ENCODE measurements at regions not wholly inside any gene's neighbourhood (a gene's known extent, or its start where the extent isn't known, plus 50 kb on each side); places are given as distances from the start of the nearest gene placed in this dataset.
A peak's percentile ranks its signal among the peaks of the same experiment; 100 is the strongest.
"Not testable (repeated sequence)": the region's sequence is repeated elsewhere in the genome, so short reads cannot be mapped to it uniquely, and the experiment has no call there.

- no peak for DNase-seq
These were observed 125.1 kb upstream of the SGK1 start for GRCh38 chr6:134443009-134443408.

- DNase-seq: no peak
These were observed 124.2 kb upstream of the SGK1 start for GRCh38 chr6:134442073-134442472.

- DNase-seq: no peak
These were observed 120.9 kb upstream of the SGK1 start for GRCh38 chr6:134438837-134439236.

GRCh38 chr6:134437376-134437775, 119.5 kb upstream of the SGK1 start:
- peak; percentile 72 for DNase-seq

GRCh38 chr6:134436950-134437349, 119.0 kb upstream of the SGK1 start:
- peak; percentile 37 for DNase-seq

- DNase-seq: peak; percentile 93
These were observed 118.4 kb upstream of the SGK1 start for GRCh38 chr6:134436281-134436815.

- no peak for DNase-seq
These were observed 117.9 kb upstream of the SGK1 start for GRCh38 chr6:134435814-134436280.

GRCh38 chr6:134434019-134434942, 116.4 kb upstream of the SGK1 start:
- DNase-seq: no peak

GRCh38 chr6:134432036-134432435, 114.1 kb upstream of the SGK1 start:
- DNase-seq: no peak

- no peak for DNase-seq
These were observed 113.5 kb upstream of the SGK1 start for GRCh38 chr6:134431421-134431859.

GRCh38 chr6:134429861-134430380, 112.0 kb upstream of the SGK1 start:
- no peak for DNase-seq

GRCh38 chr6:134427721-134428120, 109.8 kb upstream of the SGK1 start:
- no peak for DNase-seq

- no peak for DNase-seq
These were observed 108.7 kb upstream of the SGK1 start for GRCh38 chr6:134426623-134427022.

GRCh38 chr6:134425917-134426316, 108.0 kb upstream of the SGK1 start:
- not testable (repeated sequence) for DNase-seq

- DNase-seq: no peak
These were observed 107.6 kb upstream of the SGK1 start for GRCh38 chr6:134425513-134425912.

- peak; percentile 14 for DNase-seq
These were observed 106.9 kb upstream of the SGK1 start for GRCh38 chr6:134424798-134425170.

GRCh38 chr6:134424165-134424797, 106.4 kb upstream of the SGK1 start:
- DNase-seq: peak; percentile 41

GRCh38 chr6:134422426-134423231, 104.7 kb upstream of the SGK1 start:
- DNase-seq: peak; percentile 45

- DNase-seq: no peak
These were observed 103.6 kb upstream of the SGK1 start for GRCh38 chr6:134421501-134421900.

- DNase-seq: no peak
These were observed 102.8 kb upstream of the SGK1 start for GRCh38 chr6:134420614-134421181.

- no peak for DNase-seq
These were observed 101.8 kb upstream of the SGK1 start for GRCh38 chr6:134419716-134420115.

GRCh38 chr6:134416418-134417154, 98.7 kb upstream of the SGK1 start:
- peak; percentile 15 for DNase-seq

All from activated CD4-positive, alpha-beta T cell treated with anti-CD3 and anti-CD28 coated beads, Interleukin-10, Interleukin-2, amounts not matched to agents 100 ng/mL and 50 ng/mL, durations not matched to agents 16 hours and 8 hours (primary cell).